ENCODE measurements at regions not wholly inside any gene's neighbourhood (a gene's known extent, or its start where the extent isn't known, plus 50 kb on each side); places are given as distances from the start of the nearest gene placed in this dataset.

DNA sequence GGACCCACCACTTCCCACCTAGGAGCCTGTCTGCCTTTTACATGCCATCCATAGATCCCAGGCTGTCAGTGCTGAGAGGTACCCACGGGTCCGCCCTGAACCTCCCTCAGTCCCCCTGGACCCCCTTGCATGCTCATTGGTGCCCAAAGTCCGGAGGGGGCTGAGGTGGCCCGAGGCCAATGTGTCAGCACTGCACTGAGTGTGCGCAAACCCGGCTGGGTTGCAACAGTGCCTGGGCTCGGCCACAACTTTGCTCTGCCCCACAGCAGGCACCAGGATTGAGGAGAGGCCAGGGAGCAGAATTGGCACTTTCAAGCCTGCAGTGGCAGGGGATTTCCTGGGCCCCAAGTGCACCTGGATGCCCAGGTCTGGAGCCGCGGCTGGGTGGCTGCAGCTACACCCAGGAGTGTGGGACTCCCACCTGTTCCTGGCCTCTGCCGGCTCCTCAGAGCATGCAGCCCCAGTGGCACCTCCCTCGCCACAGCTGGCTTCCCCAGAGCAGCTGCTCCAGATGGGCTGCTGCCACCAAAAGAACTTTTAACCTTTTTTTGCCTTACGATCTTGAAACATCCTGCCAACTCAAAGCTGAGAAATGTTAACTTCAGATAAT is 837.0 kb downstream of the SLITRK6 start:
- Histone ChIP-seq H3K4me3 (no peak overlapping the region), H3K36me3 (ENCODE audit: insufficient read depth, low read length) (no peaks in the 10 kb centered on the region), H3K9me3 (ENCODE audit: low read depth, low read length) (no peaks in the 10 kb centered on the region), H3K27ac (no peak overlapping the region), H3K9ac (ENCODE audit: insufficient read length) (no peak overlapping the region)
- no peak for TF ChIP-seq POLR2AphosphoS5 (IDR thresholded peaks at IDR 0.05; ENCODE audit: borderline replicate concordance, low read depth, low read length)
- TF ChIP-seq EZH2 (IDR thresholded peaks at IDR 0.05): no peak
- no peak for TF ChIP-seq FOXP2 (optimal IDR thresholded peaks at IDR 0.05; ENCODE audit: control extremely low read depth, extremely low read length, insufficient read depth)
- no peak for DNase-seq (ENCODE audit: low read depth, low spot score)

DNA sequence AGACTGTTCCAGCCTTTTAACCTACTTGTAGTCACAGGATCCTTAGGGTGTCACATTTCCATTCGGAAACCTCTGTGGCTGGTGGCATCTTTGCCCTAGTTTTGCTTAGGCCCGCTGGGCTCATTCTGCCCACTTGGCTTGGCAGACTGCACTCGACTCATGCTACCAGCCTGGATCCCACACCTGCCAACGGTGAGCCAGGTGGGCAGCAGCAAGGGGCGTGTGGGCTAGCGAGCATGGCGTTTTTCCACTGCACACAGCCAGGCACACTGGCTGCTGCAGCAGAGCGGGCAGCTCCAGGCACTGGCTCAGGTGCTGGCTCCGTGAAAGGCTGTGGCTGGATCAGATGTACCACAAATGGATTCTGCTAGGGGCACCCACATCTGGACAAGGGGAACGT is 838.2 kb downstream of the SLITRK6 start:
- no peaks in the 10 kb centered on the region for H3K9me3 ChIP-seq (ENCODE audit: low read depth, low read length)
- H3K36me3 ChIP-seq (ENCODE audit: insufficient read depth, low read length): no peaks in the 10 kb centered on the region
- TF ChIP-seq POLR2AphosphoS5 (IDR thresholded peaks at IDR 0.05; ENCODE audit: borderline replicate concordance, low read depth, low read length) (no peak), FOXP2 (optimal IDR thresholded peaks at IDR 0.05; ENCODE audit: control extremely low read depth, extremely low read length, insufficient read depth) (no peak), EZH2 (IDR thresholded peaks at IDR 0.05) (no peak)
- no peak overlapping the region for H3K27ac ChIP-seq
- no peak overlapping the region for H3K4me3 ChIP-seq
- no peak for DNase-seq (ENCODE audit: low read depth, low spot score)
- H3K9ac ChIP-seq (ENCODE audit: insufficient read length): no peak overlapping the region

DNA sequence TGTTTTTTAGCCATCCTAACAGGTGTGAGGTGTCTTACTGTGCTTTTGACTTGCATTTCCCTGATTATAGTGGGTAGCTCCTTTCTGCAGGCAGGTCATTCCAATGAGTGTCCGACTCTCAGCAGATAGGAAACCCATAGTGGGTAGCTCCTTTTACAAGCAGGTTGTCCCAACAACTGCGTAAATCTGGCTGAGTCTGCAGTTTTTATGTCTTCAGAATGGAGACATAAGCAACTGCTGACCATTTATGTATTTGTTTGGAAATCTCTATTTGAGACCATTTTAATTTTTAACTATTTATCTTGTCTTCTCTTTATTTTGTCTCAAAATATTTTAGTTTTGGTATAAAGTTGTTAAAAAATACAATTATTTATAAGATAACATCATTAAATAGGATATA is 839.4 kb downstream of the SLITRK6 start:
- H3K36me3 ChIP-seq (ENCODE audit: insufficient read depth, low read length): no peaks in the 10 kb centered on the region
- no peak overlapping the region for H3K9ac ChIP-seq (ENCODE audit: insufficient read length)
- no peak for TF ChIP-seq FOXP2 (optimal IDR thresholded peaks at IDR 0.05; ENCODE audit: control extremely low read depth, extremely low read length, insufficient read depth)
- no peak for TF ChIP-seq POLR2AphosphoS5 (IDR thresholded peaks at IDR 0.05; ENCODE audit: borderline replicate concordance, low read depth, low read length)
- no peak for TF ChIP-seq EZH2 (IDR thresholded peaks at IDR 0.05)
- no peaks in the 10 kb centered on the region for H3K9me3 ChIP-seq (ENCODE audit: low read depth, low read length)
- no peak for DNase-seq (ENCODE audit: low read depth, low spot score)
- no peak overlapping the region for H3K27ac ChIP-seq
- H3K4me3 ChIP-seq: no peak overlapping the region

DNA sequence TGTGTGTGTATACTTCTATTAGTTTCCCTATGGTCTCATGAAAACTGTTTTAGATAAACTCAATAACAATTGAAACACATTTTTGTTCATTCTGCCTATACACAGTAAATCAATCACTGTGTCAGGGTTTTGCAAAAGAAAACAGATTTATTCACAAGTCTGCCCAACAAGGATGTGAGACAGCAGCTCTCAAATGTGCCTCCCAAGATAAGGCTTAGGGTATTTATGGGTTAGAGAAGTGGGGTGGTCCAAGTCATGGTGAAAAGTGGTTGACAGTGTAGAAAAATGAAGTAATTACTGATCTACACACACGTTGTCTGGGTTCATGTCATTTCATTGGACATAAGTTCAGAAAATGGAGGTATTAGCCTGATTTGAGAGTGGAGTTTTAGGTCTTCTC is 844.6 kb downstream of the SLITRK6 start:
- Histone ChIP-seq H3K9ac (ENCODE audit: insufficient read length) (no peak overlapping the region), H3K36me3 (ENCODE audit: insufficient read depth, low read length) (no peaks in the 10 kb centered on the region), H3K4me3 (no peak overlapping the region), H3K27ac (no peak overlapping the region), H3K9me3 (ENCODE audit: low read depth, low read length) (no peaks in the 10 kb centered on the region)
- DNase-seq (ENCODE audit: low read depth, low spot score): no peak
- TF ChIP-seq POLR2AphosphoS5 (IDR thresholded peaks at IDR 0.05; ENCODE audit: borderline replicate concordance, low read depth, low read length) (no peak), FOXP2 (optimal IDR thresholded peaks at IDR 0.05; ENCODE audit: control extremely low read depth, extremely low read length, insufficient read depth) (no peak), EZH2 (IDR thresholded peaks at IDR 0.05) (no peak)

DNA sequence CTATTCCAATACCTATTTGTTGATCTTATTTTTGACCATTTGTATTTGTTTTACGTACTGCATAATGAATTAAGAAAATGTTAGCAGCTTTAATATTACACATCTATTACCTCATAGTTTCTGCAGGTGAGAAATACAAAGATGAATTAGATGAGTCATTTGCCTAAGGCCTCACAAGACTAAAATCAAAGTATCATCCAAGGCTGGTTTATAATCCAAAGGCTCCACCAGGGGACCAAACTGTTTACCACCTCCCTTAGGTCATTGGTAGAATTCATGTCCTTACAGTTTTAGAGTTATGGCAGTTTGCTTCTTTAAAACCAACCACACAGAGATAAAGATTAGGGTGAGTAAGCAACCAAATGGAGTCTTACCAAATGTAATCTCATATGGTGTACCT is 848.1 kb downstream of the SLITRK6 start:
- H3K36me3 ChIP-seq (ENCODE audit: insufficient read depth, low read length): no peaks in the 10 kb centered on the region
- H3K4me3 ChIP-seq: no peak overlapping the region
- DNase-seq (ENCODE audit: low read depth, low spot score): no peak
- H3K9ac ChIP-seq (ENCODE audit: insufficient read length): no peak overlapping the region
- no peak overlapping the region for H3K27ac ChIP-seq
- no peak for TF ChIP-seq EZH2 (IDR thresholded peaks at IDR 0.05)
- no peak for TF ChIP-seq FOXP2 (optimal IDR thresholded peaks at IDR 0.05; ENCODE audit: control extremely low read depth, extremely low read length, insufficient read depth)
- no peak for TF ChIP-seq POLR2AphosphoS5 (IDR thresholded peaks at IDR 0.05; ENCODE audit: borderline replicate concordance, low read depth, low read length)
- 0 out of 2 replicates have a peak, but pooled peaks cover 7% of the 10 kb centered on the region for H3K9me3 ChIP-seq (ENCODE audit: low read depth, low read length)

DNA sequence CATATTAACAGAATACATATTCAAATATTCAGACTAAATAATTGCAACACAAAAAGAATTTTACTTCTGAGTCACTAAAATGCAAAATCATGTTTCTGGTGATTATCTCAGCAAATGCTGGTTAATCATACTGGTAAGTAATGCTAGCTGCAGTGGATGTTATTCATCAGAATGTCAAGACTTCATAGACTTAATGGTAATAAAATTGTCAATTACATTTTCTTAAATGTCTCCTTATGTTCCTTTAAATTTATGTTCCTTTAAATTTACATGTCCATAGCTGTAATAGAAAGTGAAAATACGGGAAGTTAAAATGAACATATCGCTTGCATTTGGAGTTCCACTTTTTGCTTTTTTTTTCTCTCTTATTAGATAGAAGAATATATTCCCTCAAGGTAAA is 853.0 kb downstream of the SLITRK6 start:
- peaks cover 9% of the 10 kb centered on the region; the same call in 1 of the 2 replicates for H3K9me3 ChIP-seq (ENCODE audit: low read depth, low read length)
- TF ChIP-seq EZH2 (IDR thresholded peaks at IDR 0.05) (no peak), POLR2AphosphoS5 (IDR thresholded peaks at IDR 0.05; ENCODE audit: borderline replicate concordance, low read depth, low read length) (no peak), FOXP2 (optimal IDR thresholded peaks at IDR 0.05; ENCODE audit: control extremely low read depth, extremely low read length, insufficient read depth) (no peak)

DNA sequence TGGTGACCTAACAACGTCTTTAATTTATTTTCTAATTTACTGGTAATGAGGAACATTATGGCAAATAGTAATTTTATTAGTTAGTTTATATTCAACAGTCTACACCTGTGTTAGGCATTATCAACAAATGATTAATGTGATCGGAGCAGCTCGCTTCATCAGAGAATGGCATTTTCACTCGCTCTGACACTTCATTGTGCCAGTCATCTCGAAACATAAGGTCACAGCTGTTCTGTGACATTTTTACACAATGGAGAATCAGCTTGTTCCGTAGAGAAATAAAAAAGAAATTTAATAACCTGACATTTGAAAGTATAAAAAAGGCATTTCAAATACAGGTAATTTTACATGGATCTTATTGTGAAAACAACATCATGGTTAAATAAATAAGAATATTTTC is 858.4 kb downstream of the SLITRK6 start:
- Histone ChIP-seq H3K27ac (no peak overlapping the region), H3K9ac (ENCODE audit: insufficient read length) (no peak overlapping the region), H3K9me3 (ENCODE audit: low read depth, low read length) (peaks cover 2% of the 10 kb centered on the region; the same call in 1 of the 2 replicates), H3K36me3 (ENCODE audit: insufficient read depth, low read length) (no peaks in the 10 kb centered on the region), H3K4me3 (no peak overlapping the region)
- no peak for TF ChIP-seq POLR2AphosphoS5 (IDR thresholded peaks at IDR 0.05; ENCODE audit: borderline replicate concordance, low read depth, low read length)
- DNase-seq (ENCODE audit: low read depth, low spot score): no peak

More for the DNA sequence above, 853.0 kb downstream of the SLITRK6 start:
- no peaks in the 10 kb centered on the region for H3K36me3 ChIP-seq (ENCODE audit: insufficient read depth, low read length)
- no peak overlapping the region for H3K4me3 ChIP-seq
- DNase-seq (ENCODE audit: low read depth, low spot score): peak; percentile 44
- no peak overlapping the region for H3K27ac ChIP-seq
- no peak overlapping the region for H3K9ac ChIP-seq (ENCODE audit: insufficient read length)

DNA sequence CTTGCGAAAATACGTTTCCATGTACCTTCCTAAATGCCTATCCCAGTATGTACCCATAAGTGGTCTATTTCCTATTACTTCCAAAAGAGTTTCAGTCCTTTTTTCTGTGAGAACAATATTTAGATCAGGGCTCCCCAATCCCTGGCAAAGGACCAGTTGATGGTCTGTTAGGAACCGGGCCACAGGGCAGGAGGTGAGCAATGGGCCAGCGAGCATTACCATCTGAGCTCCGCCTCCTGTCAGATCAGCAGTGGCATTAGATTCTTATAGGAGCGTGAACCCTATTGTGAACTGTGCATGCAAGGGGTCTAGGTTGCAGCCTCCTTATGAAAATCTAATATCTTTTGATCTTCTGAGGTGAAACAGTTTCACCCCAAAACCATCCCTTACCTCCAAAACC is 859.1 kb downstream of the SLITRK6 start:
- no peak for DNase-seq (ENCODE audit: low read depth, low spot score)
- Histone ChIP-seq H3K4me3 (no peak overlapping the region), H3K27ac (no peak overlapping the region), H3K9ac (ENCODE audit: insufficient read length) (no peak overlapping the region), H3K9me3 (ENCODE audit: low read depth, low read length) (peaks cover 2% of the 10 kb centered on the region; the same call in 1 of the 2 replicates), H3K36me3 (ENCODE audit: insufficient read depth, low read length) (no peaks in the 10 kb centered on the region)
- no peak for TF ChIP-seq POLR2AphosphoS5 (IDR thresholded peaks at IDR 0.05; ENCODE audit: borderline replicate concordance, low read depth, low read length)
- TF ChIP-seq FOXP2 (optimal IDR thresholded peaks at IDR 0.05; ENCODE audit: control extremely low read depth, extremely low read length, insufficient read depth): no peak
- no peak for TF ChIP-seq EZH2 (IDR thresholded peaks at IDR 0.05)

DNA sequence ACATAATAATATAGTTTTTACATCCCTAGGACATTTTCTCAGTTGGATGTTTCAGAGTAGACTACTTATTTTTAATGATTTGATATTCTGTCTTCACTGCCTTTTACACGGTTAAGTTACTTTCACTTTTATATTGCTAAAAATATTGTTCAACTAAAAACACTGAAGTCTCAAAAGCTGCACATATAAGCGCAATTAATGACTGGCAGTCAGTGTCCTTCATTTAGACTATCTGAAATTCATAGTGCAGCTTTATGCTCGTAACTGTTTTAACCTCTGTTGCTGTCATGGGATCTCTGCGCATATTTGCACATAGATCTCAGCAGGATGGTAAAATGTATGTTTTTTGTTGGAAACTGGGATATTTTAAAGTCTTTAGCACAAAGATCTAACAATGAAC is 864.3 kb downstream of the SLITRK6 start:
- TF ChIP-seq EZH2 (IDR thresholded peaks at IDR 0.05) (no peak), POLR2AphosphoS5 (IDR thresholded peaks at IDR 0.05; ENCODE audit: borderline replicate concordance, low read depth, low read length) (no peak), FOXP2 (optimal IDR thresholded peaks at IDR 0.05; ENCODE audit: control extremely low read depth, extremely low read length, insufficient read depth) (no peak)
- no peak for DNase-seq (ENCODE audit: low read depth, low spot score)
- H3K4me3 ChIP-seq: peak overlapping the region; percentile 68
- H3K27ac ChIP-seq: no peak overlapping the region
- peak overlapping the region; percentile 54 for H3K9ac ChIP-seq (ENCODE audit: insufficient read length)
- no peaks in the 10 kb centered on the region for H3K36me3 ChIP-seq (ENCODE audit: insufficient read depth, low read length)
- H3K9me3 ChIP-seq (ENCODE audit: low read depth, low read length): no peaks in the 10 kb centered on the region
